ENCODE measurements at regions not wholly inside any gene's neighbourhood (a gene's known extent, or its start where the extent isn't known, plus 50 kb on each side); places are given as distances from the start of the nearest gene placed in this dataset.

- TF ChIP-seq, protein P1, sequence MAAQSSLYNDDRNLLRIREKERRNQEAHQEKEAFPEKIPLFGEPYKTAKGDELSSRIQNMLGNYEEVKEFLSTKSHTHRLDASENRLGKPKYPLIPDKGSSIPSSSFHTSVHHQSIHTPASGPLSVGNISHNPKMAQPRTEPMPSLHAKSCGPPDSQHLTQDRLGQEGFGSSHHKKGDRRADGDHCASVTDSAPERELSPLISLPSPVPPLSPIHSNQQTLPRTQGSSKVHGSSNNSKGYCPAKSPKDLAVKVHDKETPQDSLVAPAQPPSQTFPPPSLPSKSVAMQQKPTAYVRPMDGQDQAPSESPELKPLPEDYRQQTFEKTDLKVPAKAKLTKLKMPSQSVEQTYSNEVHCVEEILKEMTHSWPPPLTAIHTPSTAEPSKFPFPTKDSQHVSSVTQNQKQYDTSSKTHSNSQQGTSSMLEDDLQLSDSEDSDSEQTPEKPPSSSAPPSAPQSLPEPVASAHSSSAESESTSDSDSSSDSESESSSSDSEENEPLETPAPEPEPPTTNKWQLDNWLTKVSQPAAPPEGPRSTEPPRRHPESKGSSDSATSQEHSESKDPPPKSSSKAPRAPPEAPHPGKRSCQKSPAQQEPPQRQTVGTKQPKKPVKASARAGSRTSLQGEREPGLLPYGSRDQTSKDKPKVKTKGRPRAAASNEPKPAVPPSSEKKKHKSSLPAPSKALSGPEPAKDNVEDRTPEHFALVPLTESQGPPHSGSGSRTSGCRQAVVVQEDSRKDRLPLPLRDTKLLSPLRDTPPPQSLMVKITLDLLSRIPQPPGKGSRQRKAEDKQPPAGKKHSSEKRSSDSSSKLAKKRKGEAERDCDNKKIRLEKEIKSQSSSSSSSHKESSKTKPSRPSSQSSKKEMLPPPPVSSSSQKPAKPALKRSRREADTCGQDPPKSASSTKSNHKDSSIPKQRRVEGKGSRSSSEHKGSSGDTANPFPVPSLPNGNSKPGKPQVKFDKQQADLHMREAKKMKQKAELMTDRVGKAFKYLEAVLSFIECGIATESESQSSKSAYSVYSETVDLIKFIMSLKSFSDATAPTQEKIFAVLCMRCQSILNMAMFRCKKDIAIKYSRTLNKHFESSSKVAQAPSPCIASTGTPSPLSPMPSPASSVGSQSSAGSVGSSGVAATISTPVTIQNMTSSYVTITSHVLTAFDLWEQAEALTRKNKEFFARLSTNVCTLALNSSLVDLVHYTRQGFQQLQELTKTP (IDR thresholded peaks at IDR 0.05; ENCODE audit: low read depth in 1 of 2, partially characterized antibody in 2 of 2), result no peak
- TF ChIP-seq XRCC5 (IDR thresholded peaks at IDR 0.05; ENCODE audit: low read depth, low read length) (no peak), ESRRB (CRISPR knock-in tag; IDR thresholded peaks at IDR 0.05; ENCODE audit: borderline replicate concordance) (no peak), MCM5 (IDR thresholded peaks at IDR 0.05; ENCODE audit: low read depth) (no peak)
- TF ChIP-seq, protein P2, sequence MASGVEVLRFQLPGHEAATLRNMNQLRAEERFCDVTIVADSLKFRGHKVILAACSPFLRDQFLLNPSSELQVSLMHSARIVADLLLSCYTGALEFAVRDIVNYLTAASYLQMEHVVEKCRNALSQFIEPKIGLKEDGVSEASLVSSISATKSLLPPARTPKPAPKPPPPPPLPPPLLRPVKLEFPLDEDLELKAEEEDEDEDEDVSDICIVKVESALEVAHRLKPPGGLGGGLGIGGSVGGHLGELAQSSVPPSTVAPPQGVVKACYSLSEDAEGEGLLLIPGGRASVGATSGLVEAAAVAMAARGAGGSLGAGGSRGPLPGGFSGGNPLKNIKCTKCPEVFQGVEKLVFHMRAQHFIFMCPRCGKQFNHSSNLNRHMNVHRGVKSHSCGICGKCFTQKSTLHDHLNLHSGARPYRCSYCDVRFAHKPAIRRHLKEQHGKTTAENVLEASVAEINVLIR (CRISPR knock-in tag; IDR thresholded peaks at IDR 0.05), result no peak
- TF ChIP-seq, protein P3, sequence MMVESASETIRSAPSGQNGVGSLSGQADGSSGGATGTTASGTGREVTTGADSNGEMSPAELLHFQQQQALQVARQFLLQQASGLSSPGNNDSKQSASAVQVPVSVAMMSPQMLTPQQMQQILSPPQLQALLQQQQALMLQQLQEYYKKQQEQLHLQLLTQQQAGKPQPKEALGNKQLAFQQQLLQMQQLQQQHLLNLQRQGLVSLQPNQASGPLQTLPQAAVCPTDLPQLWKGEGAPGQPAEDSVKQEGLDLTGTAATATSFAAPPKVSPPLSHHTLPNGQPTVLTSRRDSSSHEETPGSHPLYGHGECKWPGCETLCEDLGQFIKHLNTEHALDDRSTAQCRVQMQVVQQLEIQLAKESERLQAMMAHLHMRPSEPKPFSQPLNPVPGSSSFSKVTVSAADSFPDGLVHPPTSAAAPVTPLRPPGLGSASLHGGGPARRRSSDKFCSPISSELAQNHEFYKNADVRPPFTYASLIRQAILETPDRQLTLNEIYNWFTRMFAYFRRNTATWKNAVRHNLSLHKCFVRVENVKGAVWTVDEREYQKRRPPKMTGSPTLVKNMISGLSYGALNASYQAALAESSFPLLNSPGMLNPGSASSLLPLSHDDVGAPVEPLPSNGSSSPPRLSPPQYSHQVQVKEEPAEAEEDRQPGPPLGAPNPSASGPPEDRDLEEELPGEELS (CRISPR knock-in tag; IDR thresholded peaks at IDR 0.05; ENCODE audit: borderline replicate concordance), result no peak
These were observed 252.4 kb upstream of the ARHGAP24 start (continued) for GRCh38 chr4:85222561-85222960.

Measured in K562 (cell line).